Peyer's patch (tissue), 4 donors: ENCODE measurements at regions not wholly inside any gene's neighbourhood (a gene's known extent, or its start where the extent isn't known, plus 50 kb on each side); places are given as distances from the start of the nearest gene placed in this dataset.

Experiments
- CTCF ChIP-seq, 6 experiments: fragments of 450-650 bp in 4 of 6; fragments of 200-600 bp in 2 of 6; sonication (generic) in 1 of 6; IDR thresholded peaks; one replicate each; pipeline ENCODE4 v1.5.1; 2017 to 2019; ENCODE audit warnings: antibody characterized with exemption in 6 of 6, mild to moderate bottlenecking in 3 of 6, moderate library complexity in 1 of 6
- POLR2A ChIP-seq, 2 donors: fragments of 450-650 bp; IDR thresholded peaks; one replicate each; pipeline ENCODE4 v1.5.1; 2017; ENCODE audit warnings: antibody characterized with exemption in 2 of 2, mild to moderate bottlenecking in 2 of 2, moderate library complexity in 2 of 2

DNA sequence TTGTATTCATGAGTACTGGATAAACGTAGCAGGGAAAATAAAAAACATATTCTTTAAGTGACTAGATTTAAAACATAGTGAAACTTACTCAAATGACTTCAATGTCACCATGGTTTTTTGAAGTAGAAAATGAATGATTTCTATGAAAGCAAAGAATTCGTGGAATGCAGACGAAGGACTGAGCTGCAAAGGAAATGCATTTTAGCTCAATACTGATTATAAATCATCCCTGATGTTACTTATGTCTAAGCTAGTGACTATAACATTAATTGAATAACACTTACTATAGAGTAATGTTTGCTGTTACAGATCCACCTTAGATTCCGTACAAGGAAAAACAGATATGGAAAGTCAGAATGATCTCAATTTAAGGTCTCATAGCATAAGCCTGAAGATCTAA lies 1257.7 kb upstream of the CDH2 start:
- no peak for TF ChIP-seq CTCF (IDR thresholded peaks at IDR 0.05)
- TF ChIP-seq POLR2A (IDR thresholded peaks at IDR 0.05), result no peak
